H1 (cell line): ENCODE measurements at regions not wholly inside any gene's neighbourhood (a gene's known extent, or its start where the extent isn't known, plus 50 kb on each side); places are given as distances from the start of the nearest gene placed in this dataset.
"Not testable (repeated sequence)": the region's sequence is repeated elsewhere in the genome, so short reads cannot be mapped to it uniquely, and the experiment has no call there.

Experiments used
- ATF3 ChIP-seq: IDR thresholded peaks from 2 replicates; pipeline ENCODE4 v1.6.1; 2011; ENCODE audit warnings: low read depth, mild to moderate bottlenecking, low read length; ENCODE audit not compliant: insufficient read depth
- POLR2A ChIP-seq, 2 experiments: IDR thresholded peaks; 1 replicate in 1 of 2; 2 replicates in 1 of 2; pipeline ENCODE4 v1.6.1; 2011; ENCODE audit warnings: low read depth in 2 of 2, low read length in 2 of 2, mild to moderate bottlenecking in 2 of 2; ENCODE audit errors: control extremely low read depth in 1 of 2
- POLR2AphosphoS5 ChIP-seq: IDR thresholded peaks from 2 replicates; pipeline ENCODE4 v1.6.1; 2011; ENCODE audit warnings: low read depth, low read length
- RFX5 ChIP-seq: IDR thresholded peaks from 2 replicates; pipeline ENCODE4 v1.6.1; 2011; ENCODE audit warnings: low read depth, low read length, improper control_type of control experiment, borderline replicate concordance
- SP4 ChIP-seq: IDR thresholded peaks from 2 replicates; pipeline ENCODE4 v1.6.1; 2012; ENCODE audit warnings: low read length, inconsistent platforms
- SRF ChIP-seq: IDR thresholded peaks from 2 replicates; pipeline ENCODE4 v1.6.1; 2011; ENCODE audit warnings: mild to moderate bottlenecking, low read depth, low read length, moderate library complexity
- USF2 ChIP-seq: IDR thresholded peaks from 2 replicates; pipeline ENCODE4 v1.6.1; 2011; ENCODE audit warnings: low read length, improper control_type of control experiment
- TF ChIP-seq, protein P1 (sequence below), 3 experiments: IDR thresholded peaks; 1 replicate in 2 of 3; 2 replicates in 1 of 3; pipeline versions ENCODE4 v1.5.1 to v1.6.1; 2011; ENCODE audit warnings: low read length in 3 of 3, mild to moderate bottlenecking in 3 of 3, inconsistent platforms in 2 of 3, low read depth in 1 of 3, moderate library complexity in 1 of 3; ENCODE audit not compliant: insufficient read depth in 1 of 3; ENCODE audit errors: control extremely low read depth in 1 of 3
- TF ChIP-seq, protein P2 (sequence below): IDR thresholded peaks from 2 replicates; pipeline ENCODE4 v1.6.1; 2012; ENCODE audit warnings: low read length, inconsistent platforms

GRCh38 chr20:47842950-47843349 is 57.7 kb upstream of the SULF2 start:
- TF ChIP-seq POLR2AphosphoS5; USF2; SP4; ATF3; POLR2A (IDR thresholded peaks at IDR 0.05; ENCODE audit: control extremely low read depth in 1 of 2, low read depth in 2 of 2, low read length in 2 of 2); RFX5; SRF: not testable (repeated sequence)
- TF ChIP-seq, protein P1, sequence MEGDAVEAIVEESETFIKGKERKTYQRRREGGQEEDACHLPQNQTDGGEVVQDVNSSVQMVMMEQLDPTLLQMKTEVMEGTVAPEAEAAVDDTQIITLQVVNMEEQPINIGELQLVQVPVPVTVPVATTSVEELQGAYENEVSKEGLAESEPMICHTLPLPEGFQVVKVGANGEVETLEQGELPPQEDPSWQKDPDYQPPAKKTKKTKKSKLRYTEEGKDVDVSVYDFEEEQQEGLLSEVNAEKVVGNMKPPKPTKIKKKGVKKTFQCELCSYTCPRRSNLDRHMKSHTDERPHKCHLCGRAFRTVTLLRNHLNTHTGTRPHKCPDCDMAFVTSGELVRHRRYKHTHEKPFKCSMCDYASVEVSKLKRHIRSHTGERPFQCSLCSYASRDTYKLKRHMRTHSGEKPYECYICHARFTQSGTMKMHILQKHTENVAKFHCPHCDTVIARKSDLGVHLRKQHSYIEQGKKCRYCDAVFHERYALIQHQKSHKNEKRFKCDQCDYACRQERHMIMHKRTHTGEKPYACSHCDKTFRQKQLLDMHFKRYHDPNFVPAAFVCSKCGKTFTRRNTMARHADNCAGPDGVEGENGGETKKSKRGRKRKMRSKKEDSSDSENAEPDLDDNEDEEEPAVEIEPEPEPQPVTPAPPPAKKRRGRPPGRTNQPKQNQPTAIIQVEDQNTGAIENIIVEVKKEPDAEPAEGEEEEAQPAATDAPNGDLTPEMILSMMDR (IDR thresholded peaks at IDR 0.05; ENCODE audit: control extremely low read depth in 1 of 3, insufficient read depth in 1 of 3, low read depth in 1 of 3, low read length in 3 of 3): not testable (repeated sequence)
- TF ChIP-seq, protein P2, sequence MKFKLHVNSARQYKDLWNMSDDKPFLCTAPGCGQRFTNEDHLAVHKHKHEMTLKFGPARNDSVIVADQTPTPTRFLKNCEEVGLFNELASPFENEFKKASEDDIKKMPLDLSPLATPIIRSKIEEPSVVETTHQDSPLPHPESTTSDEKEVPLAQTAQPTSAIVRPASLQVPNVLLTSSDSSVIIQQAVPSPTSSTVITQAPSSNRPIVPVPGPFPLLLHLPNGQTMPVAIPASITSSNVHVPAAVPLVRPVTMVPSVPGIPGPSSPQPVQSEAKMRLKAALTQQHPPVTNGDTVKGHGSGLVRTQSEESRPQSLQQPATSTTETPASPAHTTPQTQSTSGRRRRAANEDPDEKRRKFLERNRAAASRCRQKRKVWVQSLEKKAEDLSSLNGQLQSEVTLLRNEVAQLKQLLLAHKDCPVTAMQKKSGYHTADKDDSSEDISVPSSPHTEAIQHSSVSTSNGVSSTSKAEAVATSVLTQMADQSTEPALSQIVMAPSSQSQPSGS: not testable (repeated sequence)
